OCI-LY7 (cell line): ENCODE measurements at regions not wholly inside any gene's neighbourhood (a gene's known extent, or its start where the extent isn't known, plus 50 kb on each side); places are given as distances from the start of the nearest gene placed in this dataset.

Experiments
- CTCF ChIP-seq: fragments of 200-600 bp; sonication (generic); conservative IDR thresholded peaks from 2 replicates; pipeline ENCODE4 v1.5.1; 2014; ENCODE audit warnings: mild to moderate bottlenecking, antibody characterized with exemption, low read length, moderate library complexity, mixed read lengths
- EZH2phosphoT487 ChIP-seq: fragments of 200-600 bp; sonication (generic); IDR thresholded peaks from 2 replicates; pipeline ENCODE4 v1.6.1; 2018; ENCODE audit warnings: low read depth, borderline replicate concordance, mild to moderate bottlenecking, mixed run types, antibody characterized with exemption, low read length, moderate library complexity, mixed read lengths

DNA sequence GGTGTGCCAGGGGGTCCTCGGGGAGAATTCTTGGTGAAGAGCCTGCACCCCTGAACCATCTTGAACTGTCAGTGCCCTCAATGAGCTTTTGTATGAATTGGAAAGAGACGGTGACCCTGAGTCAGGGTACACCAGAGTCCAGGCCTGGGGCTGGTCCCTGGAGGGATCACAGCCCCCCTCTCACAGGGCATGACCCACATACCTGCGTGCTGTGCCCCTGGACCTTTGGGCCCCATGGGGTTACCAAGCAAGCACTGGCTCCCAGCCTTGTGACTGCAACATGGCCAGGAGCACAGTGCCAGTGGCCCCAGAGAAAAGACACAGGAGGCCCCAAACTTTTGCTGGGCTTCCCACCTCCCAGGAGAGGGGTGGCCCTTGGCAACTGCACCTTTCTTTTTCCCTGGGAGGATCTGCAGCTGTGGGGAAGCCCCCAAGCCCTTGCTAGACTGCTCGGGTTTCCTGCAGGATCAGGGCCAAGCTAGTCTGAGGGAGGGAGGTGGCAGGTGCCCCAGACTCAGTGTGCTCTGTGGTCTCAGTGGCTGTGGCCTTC is 153.5 kb downstream of the ZNF248 start:
- TF ChIP-seq CTCF (no peak), EZH2phosphoT487 (no peak)
